Stromal cell of bone marrow (primary cell): ENCODE measurements at regions not wholly inside any gene's neighbourhood (a gene's known extent, or its start where the extent isn't known, plus 50 kb on each side); places are given as distances from the start of the nearest gene placed in this dataset.

Source experiments
- DNase-seq: peaks from one replicate; pipeline ENCODE4 v3.0.0-alpha.2; 2012; ENCODE audit warnings: low read depth

- no peak for DNase-seq
Measured at GRCh38 chr21:16305686-16306085, 575.9 kb downstream of the USP25 start.

- no peak for DNase-seq
Measured at GRCh38 chr21:16307256-16307655, 577.5 kb downstream of the USP25 start.

- DNase-seq = no peak
Measured at GRCh38 chr21:16308269-16308668, 578.5 kb downstream of the USP25 start.

GRCh38 chr21:16309250-16309971, 579.6 kb downstream of the USP25 start:
- DNase-seq = no peak

GRCh38 chr21:16310176-16310575, 580.4 kb downstream of the USP25 start:
- DNase-seq = no peak

GRCh38 chr21:16311229-16311628, 581.4 kb downstream of the USP25 start:
- no peak for DNase-seq

GRCh38 chr21:16312321-16312720, 582.5 kb downstream of the USP25 start:
- no peak for DNase-seq

- DNase-seq = no peak
Measured at GRCh38 chr21:16315223-16315622, 585.4 kb downstream of the USP25 start.

- no peak for DNase-seq
Measured at GRCh38 chr21:16318651-16319300, 589.0 kb downstream of the USP25 start.

GRCh38 chr21:16320110-16320509, 590.3 kb downstream of the USP25 start:
- DNase-seq = no peak

GRCh38 chr21:16322454-16322853, 592.7 kb downstream of the USP25 start:
- no peak for DNase-seq

GRCh38 chr21:16323596-16323995, 593.8 kb downstream of the USP25 start:
- DNase-seq = no peak

GRCh38 chr21:16324630-16325029, 594.8 kb downstream of the USP25 start:
- DNase-seq = no peak

- DNase-seq = peak; percentile 63
Measured at GRCh38 chr21:16330082-16330907, 600.5 kb downstream of the USP25 start.

GRCh38 chr21:16330908-16331268, 601.1 kb downstream of the USP25 start:
- no peak for DNase-seq

- no peak for DNase-seq
Measured at GRCh38 chr21:16337266-16337665, 607.5 kb downstream of the USP25 start.

GRCh38 chr21:16342932-16343331, 613.1 kb downstream of the USP25 start:
- no peak for DNase-seq

GRCh38 chr21:16343776-16344175, 614.0 kb downstream of the USP25 start:
- no peak for DNase-seq

GRCh38 chr21:16345757-16346156, 616.0 kb downstream of the USP25 start:
- DNase-seq = no peak

- no peak for DNase-seq
Measured at GRCh38 chr21:16347223-16347622, 617.4 kb downstream of the USP25 start.

GRCh38 chr21:16353764-16354163, 624.0 kb downstream of the USP25 start:
- DNase-seq = no peak

GRCh38 chr21:16357994-16358393, 628.2 kb downstream of the USP25 start:
- no peak for DNase-seq

- DNase-seq = no peak
Measured at GRCh38 chr21:16358784-16359183, 629.0 kb downstream of the USP25 start.
